HCT116 (cell line): ENCODE measurements at regions not wholly inside any gene's neighbourhood (a gene's known extent, or its start where the extent isn't known, plus 50 kb on each side); places are given as distances from the start of the nearest gene placed in this dataset.

Experiments used
- ATAC-seq: fragments of 200-7000 bp; cut with Tn5 transposase; 2 replicates; pipeline ENCODE4 v1.9.1; 2020; ENCODE audit warnings: mild to moderate bottlenecking, moderate library complexity
- BruUV-seq: library from RNA; stranded (reverse); fragments of 400-500 nt; replicated peaks from 2 replicates; lab custom pipeline; 2021; lab: Mats Ljungman, UMichigan
- CTCF ChIA-PET: fragments of 300-600 bp; sonication (Branson Sonifier 250); formaldehyde crosslinking; loops from one replicate; lab custom pipeline; 2021; ENCODE audit warnings: antibody characterized with exemption; lab: Charles Lee
- POLR2A ChIA-PET: fragments of 300-600, 350-600 bp; sonication (Branson Sonifier 250); formaldehyde crosslinking; loops from one replicate; lab custom pipeline; 2021; ENCODE audit warnings: antibody characterized with exemption; lab: Charles Lee
- RAD21 ChIA-PET, 2 experiments: fragments of 300-600 bp; sonication (Branson Sonifier 250); formaldehyde crosslinking; loops; one replicate each; lab custom pipeline; 2023; ENCODE audit warnings: low total read pairs in 2 of 2; ENCODE audit not compliant: uncharacterized antibody in 2 of 2, unreplicated experiment in 2 of 2, low non-redundant PET in 1 of 2; lab: Charles Lee
- DNase-seq: peaks from one replicate; pipeline ENCODE4 v3.0.0-alpha.2; 2010; ENCODE audit warnings: low read depth, low spot score
- H2AFZ ChIP-seq: fragments of 200-600 bp; shearing (Covaris generic), sonication (generic); 2 replicates; pipeline ENCODE4 v1.6.1; 2017; ENCODE audit warnings: low read depth, mixed run types, mixed read lengths, antibody characterized with exemption, low read length; ENCODE audit not compliant: poor library complexity, severe bottlenecking
- H3K27ac ChIP-seq: 2 replicates; pipeline ENCODE4 v1.5.1; 2012; ENCODE audit warnings: low read depth, low read length
- H3K27me3 ChIP-seq: fragments of 200-600 bp; sonication (generic); 2 replicates; pipeline ENCODE4 v1.6.1; 2016; ENCODE audit warnings: mixed run types, low read length, mixed read lengths; ENCODE audit not compliant: insufficient read depth
- H3K36me3 ChIP-seq, 2 experiments: fragments of 200-500 bp in 1 of 2; fragments of 200-600 bp in 1 of 2; sonication (Bioruptor generic) in 1 of 2; sonication (generic) in 1 of 2; 2 replicates each; pipeline versions ENCODE4 v1.5.1 to v1.6.1; 2014 to 2016; ENCODE audit warnings: low read length in 2 of 2, inconsistent platforms in 1 of 2, mixed read lengths in 1 of 2, mixed run types in 1 of 2; ENCODE audit not compliant: insufficient read depth in 2 of 2, control insufficient read depth in 1 of 2
- H3K4me1 ChIP-seq, 2 experiments: fragments of 200-600 bp in 1 of 2; sonication (generic) in 1 of 2; 2 replicates each; pipeline versions ENCODE4 v1.5.1 to v1.6.1; 2012 to 2017; ENCODE audit warnings: low read length in 2 of 2, inconsistent platforms in 1 of 2, mild to moderate bottlenecking in 1 of 2, mixed read lengths in 1 of 2, mixed run types in 1 of 2, moderate library complexity in 1 of 2; ENCODE audit not compliant: insufficient read depth in 2 of 2, control insufficient read depth in 1 of 2
- H3K4me2 ChIP-seq: fragments of 200-600 bp; sonication (generic); 2 replicates; pipeline ENCODE4 v1.6.1; 2017; ENCODE audit warnings: mixed run types, low read length, mixed read lengths
- H3K4me3 ChIP-seq, 2 experiments: fragments of 200-600 bp in 1 of 2; sonication (generic) in 1 of 2; replicated peaks in 1 of 2; 2 replicates each; pipeline ENCODE4 v1.5.1; 2011 to 2016; ENCODE audit warnings: low read length in 2 of 2, control low read depth in 1 of 2, low read depth in 1 of 2, mild to moderate bottlenecking in 1 of 2, mixed read lengths in 1 of 2, mixed run types in 1 of 2
- H3K79me2 ChIP-seq: fragments of 200-600 bp; sonication (generic); 2 replicates; pipeline ENCODE4 v1.6.1; 2017; ENCODE audit warnings: mild to moderate bottlenecking, mixed run types, low read length, moderate library complexity, mixed read lengths; ENCODE audit not compliant: insufficient read depth
- H3K9ac ChIP-seq: fragments of 200-600 bp; sonication (generic); 2 replicates; pipeline ENCODE4 v1.6.1; 2016; ENCODE audit warnings: low read length, mixed read lengths
- H3K9me2 ChIP-seq: fragments of 200-600 bp; sonication (generic), shearing (Covaris generic); 2 replicates; pipeline ENCODE4 v1.6.1; 2017; ENCODE audit warnings: mixed run types, mild to moderate bottlenecking, moderate library complexity; ENCODE audit not compliant: insufficient read depth
- H3K9me3 ChIP-seq, 2 experiments: fragments of 200-500 bp in 1 of 2; fragments of 200-600 bp in 1 of 2; sonication (Bioruptor generic) in 1 of 2; sonication (generic) in 1 of 2; 2 replicates each; pipeline ENCODE4 v1.6.1; 2014 to 2017; ENCODE audit warnings: low read length in 2 of 2, mixed read lengths in 2 of 2, inconsistent platforms in 1 of 2, low read depth in 1 of 2, mild to moderate bottlenecking in 1 of 2, mixed run types in 1 of 2, moderate library complexity in 1 of 2; ENCODE audit not compliant: control insufficient read depth in 1 of 2, insufficient read depth in 1 of 2
- H4K20me1 ChIP-seq: fragments of 200-600 bp; sonication (generic), shearing (Covaris generic); 2 replicates; pipeline ENCODE4 v1.6.1; 2017; ENCODE audit warnings: mixed run types, mild to moderate bottlenecking, moderate library complexity; ENCODE audit not compliant: insufficient read depth
- CBX3 ChIP-seq: IDR thresholded peaks from 2 replicates; pipeline ENCODE4 v1.6.1; 2012; ENCODE audit warnings: low read depth
- CEBPB ChIP-seq: IDR thresholded peaks from 2 replicates; pipeline ENCODE4 v1.6.1; 2012; ENCODE audit warnings: low read depth
- EGR1 ChIP-seq: IDR thresholded peaks from 2 replicates; pipeline ENCODE4 v1.6.1; 2012; ENCODE audit warnings: low read depth
- ELF1 ChIP-seq: IDR thresholded peaks from 2 replicates; pipeline ENCODE4 v1.6.1; 2012; ENCODE audit warnings: low read depth, borderline replicate concordance
- EZH2phosphoT487 ChIP-seq: fragments of 200-600 bp; IDR thresholded peaks from 2 replicates; pipeline ENCODE4 v1.6.1; 2018; ENCODE audit warnings: antibody characterized with exemption, borderline replicate concordance
- FOSL1 ChIP-seq: IDR thresholded peaks from 2 replicates; pipeline ENCODE4 v1.6.1; 2012; ENCODE audit warnings: low read depth
- JUND ChIP-seq: IDR thresholded peaks from 2 replicates; pipeline ENCODE4 v1.6.1; 2012
- POLR2A ChIP-seq: IDR thresholded peaks from 2 replicates; pipeline ENCODE4 v1.7.0; 2011; ENCODE audit warnings: borderline replicate concordance; ENCODE audit not compliant: insufficient read depth, insufficient read length; ENCODE audit errors: extremely low read depth
- POLR2AphosphoS5 ChIP-seq: IDR thresholded peaks from 2 replicates; pipeline ENCODE4 v1.6.1; 2011; ENCODE audit warnings: mild to moderate bottlenecking, low read depth, low read length, moderate library complexity
- SP1 ChIP-seq: IDR thresholded peaks from 2 replicates; pipeline ENCODE4 v1.6.1; 2012; ENCODE audit warnings: low read depth
- TCF7L2 ChIP-seq: IDR thresholded peaks from 2 replicates; pipeline ENCODE4 v1.7.0; 2011; ENCODE audit warnings: borderline replicate concordance, inconsistent platforms; ENCODE audit not compliant: insufficient read depth, insufficient read length; ENCODE audit errors: extremely low read depth
- YY1 ChIP-seq: IDR thresholded peaks from 2 replicates; pipeline ENCODE4 v1.6.1; 2011; ENCODE audit warnings: low read length, low read depth, moderate library complexity, mild to moderate bottlenecking; ENCODE audit not compliant: insufficient replicate concordance; ENCODE audit errors: extremely low read depth
- ZNF274 ChIP-seq: fragments of 200-500 bp; sonication (Bioruptor generic); IDR thresholded peaks from 2 replicates; pipeline ENCODE4 v1.6.1; 2014; ENCODE audit warnings: mild to moderate bottlenecking, low read depth, low read length, inconsistent platforms
- intact Hi-C: fragments of 100-400 bp; cut with micrococcal nuclease; formaldehyde crosslinking; loops from 2 replicates; pipeline ENCODE4 v1.10.0; 2022
- TF ChIP-seq, protein P1 (sequence below): IDR thresholded peaks from 2 replicates; pipeline ENCODE4 v1.6.1; 2012; ENCODE audit warnings: low read depth
- TF ChIP-seq, protein P2 (sequence below): IDR thresholded peaks from 2 replicates; pipeline ENCODE4 v1.6.1; 2012

DNA sequence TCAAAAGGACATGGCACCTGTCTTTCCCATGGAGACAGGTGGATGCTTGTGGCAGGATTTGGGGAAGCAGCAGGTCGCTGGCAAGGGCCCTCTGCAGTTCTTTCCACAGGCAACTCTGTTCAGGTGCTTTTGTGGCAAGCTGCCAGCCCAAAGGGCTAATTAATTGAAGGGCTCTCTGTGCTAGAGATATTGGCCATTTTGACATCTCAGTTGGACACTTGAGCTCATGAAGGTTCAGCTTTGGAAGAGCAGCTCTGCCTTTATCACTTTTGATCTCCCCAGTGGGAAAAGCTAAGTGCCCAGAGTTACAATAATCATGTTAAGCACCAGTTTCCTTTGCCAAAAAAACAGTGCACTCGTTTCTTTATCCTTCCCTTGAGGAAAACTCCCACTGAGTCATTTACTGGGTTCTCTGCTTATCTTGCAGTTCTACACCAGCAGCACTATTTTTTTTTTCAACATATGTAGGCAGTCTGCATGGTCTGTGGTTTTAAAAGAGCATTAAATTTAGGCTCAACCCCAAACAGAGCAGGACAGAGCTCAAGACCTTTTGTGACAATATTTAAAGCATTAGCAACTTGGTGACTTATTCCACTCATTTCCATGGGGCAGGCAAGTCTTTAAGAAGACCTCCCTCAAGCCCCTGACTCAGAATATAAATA lies 336.4 kb upstream of the RASGEF1B start:
- CTCF ChIA-PET, result no interaction called here
- no peak for ATAC-seq
- POLR2A ChIA-PET, result no interaction called here

More for the DNA sequence above, 336.4 kb upstream of the RASGEF1B start:
- no peak for DNase-seq
- no peaks in the 10 kb centered on the region for H3K4me1 ChIP-seq
- H3K27ac ChIP-seq, result no peak overlapping the region
- no peaks in the 10 kb centered on the region for H3K79me2 ChIP-seq
- no peak overlapping the region for H3K4me3 ChIP-seq
- RAD21 ChIA-PET, result no interaction called here
- TF ChIP-seq, protein P1, sequence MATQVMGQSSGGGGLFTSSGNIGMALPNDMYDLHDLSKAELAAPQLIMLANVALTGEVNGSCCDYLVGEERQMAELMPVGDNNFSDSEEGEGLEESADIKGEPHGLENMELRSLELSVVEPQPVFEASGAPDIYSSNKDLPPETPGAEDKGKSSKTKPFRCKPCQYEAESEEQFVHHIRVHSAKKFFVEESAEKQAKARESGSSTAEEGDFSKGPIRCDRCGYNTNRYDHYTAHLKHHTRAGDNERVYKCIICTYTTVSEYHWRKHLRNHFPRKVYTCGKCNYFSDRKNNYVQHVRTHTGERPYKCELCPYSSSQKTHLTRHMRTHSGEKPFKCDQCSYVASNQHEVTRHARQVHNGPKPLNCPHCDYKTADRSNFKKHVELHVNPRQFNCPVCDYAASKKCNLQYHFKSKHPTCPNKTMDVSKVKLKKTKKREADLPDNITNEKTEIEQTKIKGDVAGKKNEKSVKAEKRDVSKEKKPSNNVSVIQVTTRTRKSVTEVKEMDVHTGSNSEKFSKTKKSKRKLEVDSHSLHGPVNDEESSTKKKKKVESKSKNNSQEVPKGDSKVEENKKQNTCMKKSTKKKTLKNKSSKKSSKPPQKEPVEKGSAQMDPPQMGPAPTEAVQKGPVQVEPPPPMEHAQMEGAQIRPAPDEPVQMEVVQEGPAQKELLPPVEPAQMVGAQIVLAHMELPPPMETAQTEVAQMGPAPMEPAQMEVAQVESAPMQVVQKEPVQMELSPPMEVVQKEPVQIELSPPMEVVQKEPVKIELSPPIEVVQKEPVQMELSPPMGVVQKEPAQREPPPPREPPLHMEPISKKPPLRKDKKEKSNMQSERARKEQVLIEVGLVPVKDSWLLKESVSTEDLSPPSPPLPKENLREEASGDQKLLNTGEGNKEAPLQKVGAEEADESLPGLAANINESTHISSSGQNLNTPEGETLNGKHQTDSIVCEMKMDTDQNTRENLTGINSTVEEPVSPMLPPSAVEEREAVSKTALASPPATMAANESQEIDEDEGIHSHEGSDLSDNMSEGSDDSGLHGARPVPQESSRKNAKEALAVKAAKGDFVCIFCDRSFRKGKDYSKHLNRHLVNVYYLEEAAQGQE, result no peak
- no peak for TF ChIP-seq CEBPB
- TF ChIP-seq ZNF274, result no peak
- no peak for TF ChIP-seq SP1
- TF ChIP-seq FOSL1, result no peak
- no peak for TF ChIP-seq EGR1
- no peak for TF ChIP-seq POLR2A
- TF ChIP-seq EZH2phosphoT487, result no peak
- TF ChIP-seq, protein P2, sequence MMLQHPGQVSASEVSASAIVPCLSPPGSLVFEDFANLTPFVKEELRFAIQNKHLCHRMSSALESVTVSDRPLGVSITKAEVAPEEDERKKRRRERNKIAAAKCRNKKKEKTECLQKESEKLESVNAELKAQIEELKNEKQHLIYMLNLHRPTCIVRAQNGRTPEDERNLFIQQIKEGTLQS, result no peak
- TF ChIP-seq CBX3, result no peak
- no peak for TF ChIP-seq POLR2AphosphoS5
- no peak for TF ChIP-seq JUND
- no peak for TF ChIP-seq ELF1
- no peak for TF ChIP-seq TCF7L2
- TF ChIP-seq YY1, result no peak
- H3K27me3 ChIP-seq, result no peaks in the 10 kb centered on the region; the same call in 1 of the 2 replicates
- intact Hi-C loops, result no loop called here
- no TSS peak for BruUV-seq
- H3K9me3 ChIP-seq, result no peaks in the 10 kb centered on the region
- H3K4me2 ChIP-seq, result no peak overlapping the region
- no peak overlapping the region for H2AFZ ChIP-seq
- no peak overlapping the region for H3K9ac ChIP-seq
- no peaks in the 10 kb centered on the region for H3K36me3 ChIP-seq
- H3K9me2 ChIP-seq, result no peaks in the 10 kb centered on the region
- no peaks in the 10 kb centered on the region for H4K20me1 ChIP-seq
